Cardiac fibroblast (primary cell): ENCODE measurements at regions not wholly inside any gene's neighbourhood (a gene's known extent, or its start where the extent isn't known, plus 50 kb on each side); places are given as distances from the start of the nearest gene placed in this dataset.

ENCODE experiments used
- DNase-seq, 2 donors: peaks; one replicate each; pipeline versions ENCODE4 v3.0.0 to v3.0.0-alpha.2; 2010; ENCODE audit warnings: low read depth in 2 of 2
- H3K4me3 ChIP-seq, 2 donors: replicated peaks in 1 of 2; 1 replicate in 1 of 2; 2 replicates in 1 of 2; pipeline ENCODE4 v1.5.1; 2011; ENCODE audit warnings: low read depth in 2 of 2, low read length in 2 of 2, mild to moderate bottlenecking in 2 of 2, moderate library complexity in 1 of 2
- TF ChIP-seq, protein P1 (sequence below): IDR thresholded peaks from one replicate; pipeline ENCODE4 v1.5.1; 2011; ENCODE audit warnings: low read depth, mild to moderate bottlenecking, low read length, inconsistent platforms

DNA sequence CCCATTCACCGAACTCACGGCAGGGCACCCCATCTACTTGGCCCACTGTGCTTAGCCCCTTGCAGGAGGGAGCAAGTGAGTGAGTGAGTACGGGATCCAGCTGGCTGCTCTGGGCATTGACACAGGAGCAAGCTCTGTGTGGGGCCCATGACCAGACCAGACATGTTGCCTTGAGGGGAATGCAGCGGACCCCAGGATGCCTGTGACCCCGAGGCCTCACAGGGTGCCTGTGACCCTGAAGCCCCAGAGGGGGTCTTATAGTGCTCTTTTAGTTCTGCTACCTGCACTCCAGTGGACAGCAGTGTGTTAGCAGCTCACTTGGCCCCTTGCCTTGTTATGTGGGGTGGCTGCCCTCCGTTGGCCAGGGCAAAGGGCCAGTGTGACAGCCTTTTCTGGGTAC is 255.8 kb downstream of the ETNK1 start:
- TF ChIP-seq, protein P1, sequence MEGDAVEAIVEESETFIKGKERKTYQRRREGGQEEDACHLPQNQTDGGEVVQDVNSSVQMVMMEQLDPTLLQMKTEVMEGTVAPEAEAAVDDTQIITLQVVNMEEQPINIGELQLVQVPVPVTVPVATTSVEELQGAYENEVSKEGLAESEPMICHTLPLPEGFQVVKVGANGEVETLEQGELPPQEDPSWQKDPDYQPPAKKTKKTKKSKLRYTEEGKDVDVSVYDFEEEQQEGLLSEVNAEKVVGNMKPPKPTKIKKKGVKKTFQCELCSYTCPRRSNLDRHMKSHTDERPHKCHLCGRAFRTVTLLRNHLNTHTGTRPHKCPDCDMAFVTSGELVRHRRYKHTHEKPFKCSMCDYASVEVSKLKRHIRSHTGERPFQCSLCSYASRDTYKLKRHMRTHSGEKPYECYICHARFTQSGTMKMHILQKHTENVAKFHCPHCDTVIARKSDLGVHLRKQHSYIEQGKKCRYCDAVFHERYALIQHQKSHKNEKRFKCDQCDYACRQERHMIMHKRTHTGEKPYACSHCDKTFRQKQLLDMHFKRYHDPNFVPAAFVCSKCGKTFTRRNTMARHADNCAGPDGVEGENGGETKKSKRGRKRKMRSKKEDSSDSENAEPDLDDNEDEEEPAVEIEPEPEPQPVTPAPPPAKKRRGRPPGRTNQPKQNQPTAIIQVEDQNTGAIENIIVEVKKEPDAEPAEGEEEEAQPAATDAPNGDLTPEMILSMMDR, result no peak
- H3K4me3 ChIP-seq, result no peak overlapping the region
- DNase-seq, result no peak

DNA sequence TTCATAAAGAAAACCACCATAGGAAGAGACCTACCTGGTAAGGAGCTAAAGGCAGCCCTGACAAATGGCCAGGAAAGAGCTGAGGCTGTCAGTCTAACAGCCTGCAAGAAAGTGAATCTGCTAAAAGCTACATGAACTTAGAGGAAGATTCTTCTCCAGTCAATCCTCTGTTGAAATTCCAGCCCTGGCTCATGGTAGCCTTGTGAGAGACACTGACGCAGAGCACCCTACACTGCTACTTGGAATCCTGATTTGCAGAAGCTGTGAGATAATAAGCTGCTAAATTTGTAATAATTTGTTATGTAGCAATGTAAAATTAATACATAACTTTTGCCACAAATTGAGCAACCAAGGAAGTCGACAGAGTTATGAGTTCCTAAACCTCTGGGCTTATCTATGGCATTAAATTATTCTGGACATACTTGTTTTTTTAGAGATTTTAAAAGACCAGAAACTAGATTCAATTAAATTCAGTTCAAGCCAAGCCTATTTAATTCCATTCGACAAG is 257.0 kb downstream of the ETNK1 start:
- H3K4me3 ChIP-seq, result no peak overlapping the region
- no peak for DNase-seq
- TF ChIP-seq, protein P1, result no peak

- TF ChIP-seq, protein P1, result no peak
- no peak for DNase-seq
- H3K4me3 ChIP-seq, result no peak overlapping the region
Measured at GRCh38 chr12:22882559-22882958, 257.6 kb downstream of the ETNK1 start.

- TF ChIP-seq, protein P1, result no peak
- DNase-seq, result no peak
- no peak overlapping the region for H3K4me3 ChIP-seq
Measured at GRCh38 chr12:22893878-22894277, 268.9 kb downstream of the ETNK1 start.

GRCh38 chr12:22899184-22899583 is 274.2 kb downstream of the ETNK1 start:
- DNase-seq, result no peak

DNA sequence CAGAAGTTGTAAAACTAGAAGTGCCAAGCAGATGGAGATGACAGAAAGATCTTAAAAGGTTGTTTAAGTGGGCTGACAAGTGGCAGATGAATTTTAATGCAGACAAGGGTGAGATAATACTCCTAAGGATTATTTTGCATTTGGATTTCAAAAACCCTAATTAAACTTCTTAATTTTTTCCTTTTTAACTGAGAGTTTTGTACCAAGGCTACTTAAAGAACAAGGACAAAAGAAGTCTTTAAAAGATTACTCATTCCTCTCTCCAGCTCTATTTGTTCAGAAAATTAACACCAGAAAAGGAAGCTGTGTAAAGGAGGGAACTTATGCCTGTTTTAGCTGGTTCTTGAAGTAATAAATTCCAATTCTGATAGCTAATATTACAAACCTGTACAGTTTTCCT is 275.4 kb downstream of the ETNK1 start:
- DNase-seq, result no peak
- H3K4me3 ChIP-seq, result no peak overlapping the region
- TF ChIP-seq, protein P1, result no peak

More at GRCh38 chr12:22899184-22899583, 274.2 kb downstream of the ETNK1 start:
- H3K4me3 ChIP-seq, result no peak overlapping the region
- TF ChIP-seq, protein P1, result no peak

DNA sequence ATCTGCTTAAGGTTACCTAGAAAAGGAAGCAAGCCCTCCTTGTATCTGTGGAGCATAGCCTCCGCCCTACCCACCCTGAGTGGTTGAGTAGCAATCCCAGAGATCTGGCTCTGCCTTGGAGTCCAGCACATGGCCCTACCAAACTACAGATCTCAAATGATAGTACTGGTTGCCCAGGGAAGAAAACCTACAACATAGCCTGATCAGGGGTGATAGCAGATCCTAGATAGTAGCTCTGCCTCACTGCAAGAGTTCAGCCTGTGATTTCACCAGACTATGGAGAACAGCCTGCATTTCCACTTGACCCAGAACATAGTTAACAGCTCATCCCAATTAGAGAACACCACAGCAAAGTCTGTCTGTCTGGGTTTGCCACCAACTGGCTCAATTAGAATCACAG is 279.5 kb downstream of the ETNK1 start:
- H3K4me3 ChIP-seq, result no peak overlapping the region
- TF ChIP-seq, protein P1, result no peak
- no peak for DNase-seq
